K562 (cell line): ENCODE measurements at regions not wholly inside any gene's neighbourhood (a gene's known extent, or its start where the extent isn't known, plus 50 kb on each side); places are given as distances from the start of the nearest gene placed in this dataset.

Experiments
- ATAC-seq: fragments of 200-7000 bp; cut with Tn5 transposase; 3 replicates; pipeline ENCODE4 v1.9.1; 2020; ENCODE audit warnings: moderate library complexity
- BruUV-seq: library from RNA; stranded (reverse); fragments of 400-500 nt; replicated peaks from 2 replicates; lab custom pipeline; 2021; lab: Mats Ljungman, UMichigan
- CTCF ChIA-PET: fragments of 300-600 bp; formaldehyde crosslinking; extraction: SDS; loops from one replicate; lab custom pipeline; 2021; ENCODE audit warnings: low intra/inter-chr PET ratio; lab: Yijun Ruan, JAX
- POLR2A ChIA-PET: fragments of 300-600, 350-650 bp; sonication (Branson Sonifier 250); formaldehyde crosslinking; extraction: SDS; loops from one replicate; lab custom pipeline; 2021; ENCODE audit warnings: antibody characterized with exemption, inconsistent platforms; lab: Yijun Ruan, JAX
- DNase-seq, 4 experiments: peaks; one replicate each; pipeline versions ENCODE4 v3.0.0 to v3.0.0-alpha.2; 2011 to 2018; ENCODE audit warnings: low spot score in 3 of 4, mixed read lengths in 3 of 4; ENCODE audit errors: extremely low read depth in 1 of 4
- FAIRE-seq: peaks from 2 replicates; lab custom pipeline; 2011; peaks lifted over from hg19 to GRCh38; lab: Jason Lieb, UNC
- H2AFZ ChIP-seq: 2 replicates; pipeline ENCODE4 v1.6.0; 2011; ENCODE audit warnings: low read depth, low read length, control low read depth, inconsistent platforms
- H3K27ac ChIP-seq: fragments of 200-600 bp; 3 replicates; pipeline ENCODE4 v1.8.0; 2011; ENCODE audit warnings: low read depth, mild to moderate bottlenecking, control low read depth, inconsistent platforms, low read length, moderate library complexity, mixed read lengths; ENCODE audit errors: extremely low read depth
- H3K27me3 ChIP-seq, 2 experiments: fragments of 300-600 bp in 1 of 2; 2 replicates in 1 of 2; 3 replicates in 1 of 2; pipeline versions ENCODE4 v1.6.0 to v1.8.0; 2011; ENCODE audit warnings: inconsistent platforms in 2 of 2, low read length in 2 of 2, mild to moderate bottlenecking in 1 of 2, mixed read lengths in 1 of 2, moderate library complexity in 1 of 2; ENCODE audit not compliant: control insufficient read depth in 2 of 2, insufficient read depth in 2 of 2
- H3K36me3 ChIP-seq: fragments of 300-600 bp; 3 replicates; pipeline ENCODE4 v1.8.0; 2011; ENCODE audit warnings: mild to moderate bottlenecking, low read length, inconsistent platforms; ENCODE audit not compliant: control insufficient read depth, insufficient read depth
- H3K4me1 ChIP-seq, 2 experiments: fragments of 200-600 bp in 1 of 2; replicated peaks in 1 of 2; 2 replicates in 1 of 2; 3 replicates in 1 of 2; pipeline versions ENCODE4 v1.5.1 to v1.8.0; 2011; ENCODE audit warnings: inconsistent platforms in 2 of 2, low read length in 2 of 2, mild to moderate bottlenecking in 1 of 2, mixed read lengths in 1 of 2, moderate library complexity in 1 of 2; ENCODE audit not compliant: control insufficient read depth in 2 of 2, insufficient read depth in 2 of 2
- H3K4me2 ChIP-seq: 2 replicates; pipeline ENCODE4 v1.6.1; 2011; ENCODE audit warnings: low read length, control low read depth, inconsistent platforms, mixed read lengths; ENCODE audit not compliant: insufficient read depth
- H3K4me3 ChIP-seq: fragments of 200-600 bp; sonication (generic), shearing (Covaris generic); 2 replicates; pipeline ENCODE4 v1.5.1; 2016; ENCODE audit warnings: control low read depth, inconsistent platforms
- H3K79me2 ChIP-seq: fragments of 200-600 bp; 3 replicates; pipeline ENCODE4 v1.8.0; 2011; ENCODE audit warnings: low read length, inconsistent platforms; ENCODE audit not compliant: control insufficient read depth, insufficient read depth
- H3K9ac ChIP-seq, 2 experiments: 2 replicates each; pipeline versions ENCODE4 v1.6.0 to v1.6.1; 2011; ENCODE audit warnings: low read depth in 2 of 2, low read length in 2 of 2, control low read depth in 1 of 2, inconsistent platforms in 1 of 2, mild to moderate bottlenecking in 1 of 2, mixed read lengths in 1 of 2; ENCODE audit not compliant: insufficient read depth in 1 of 2
- H3K9me1 ChIP-seq: one replicate; pipeline ENCODE4 v1.6.0; 2011; ENCODE audit warnings: inconsistent platforms, mild to moderate bottlenecking, low read length, moderate library complexity; ENCODE audit not compliant: control insufficient read depth, insufficient read depth
- H3K9me3 ChIP-seq: replicated peaks from 2 replicates; pipeline ENCODE4 v1.5.1; 2011; ENCODE audit warnings: low read depth, low read length, inconsistent platforms; ENCODE audit not compliant: control insufficient read depth, insufficient read depth
- H4K20me1 ChIP-seq: replicated peaks from 2 replicates; pipeline ENCODE4 v1.6.1; 2011; ENCODE audit warnings: low read length, inconsistent platforms, mixed read lengths; ENCODE audit not compliant: control insufficient read depth, insufficient read depth
- CTBP1 ChIP-seq: fragments of 450-650 bp; IDR thresholded peaks from 2 replicates; pipeline ENCODE4 v1.6.1; 2016; ENCODE audit warnings: borderline replicate concordance
- E4F1 ChIP-seq: fragments of 250-450 bp; sonication (Bioruptor Pico); IDR thresholded peaks from 2 replicates; pipeline ENCODE4 v1.5.0; 2021; ENCODE audit warnings: mild to moderate bottlenecking, borderline replicate concordance
- GABPB1 ChIP-seq: sonication (generic); formaldehyde crosslinking; IDR thresholded peaks from 2 replicates; pipeline ENCODE4 v1.8.0; 2022; ENCODE audit warnings: mild to moderate bottlenecking, missing genetic modification reagents
- GATAD2A ChIP-seq: fragments of 450-650 bp; IDR thresholded peaks from 2 replicates; pipeline ENCODE4 v1.6.1; 2017
- NFE2 ChIP-seq: IDR thresholded peaks from 2 replicates; pipeline ENCODE4 v1.6.1; 2014; ENCODE audit warnings: antibody characterized with exemption, low read depth
- NFXL1 ChIP-seq: fragments of 450-650 bp; formaldehyde crosslinking; IDR thresholded peaks from 2 replicates; pipeline ENCODE4 v1.4.0; 2021; ENCODE audit warnings: mild to moderate bottlenecking
- POLR2A ChIP-seq: fragments of 450-650 bp; conservative IDR thresholded peaks from 2 replicates; pipeline ENCODE4 v1.6.1; 2016
- RBBP5 ChIP-seq: fragments of 200-600 bp; sonication (generic); IDR thresholded peaks from 2 replicates; pipeline ENCODE4 v1.6.1; 2012; ENCODE audit warnings: borderline replicate concordance, mild to moderate bottlenecking, low read length, control low read depth, inconsistent platforms; ENCODE audit not compliant: insufficient read depth, poor library complexity, severe bottlenecking
- SMAD4 ChIP-seq: fragments of 250-450 bp; sonication (Bioruptor Pico); conservative IDR thresholded peaks from 2 replicates; pipeline ENCODE4 v1.8.0; 2021; ENCODE audit warnings: inconsistent platforms, mild to moderate bottlenecking, moderate library complexity
- SRSF1 ChIP-seq: fragments of 200-400 bp; formaldehyde crosslinking; IDR thresholded peaks from 2 replicates; pipeline ENCODE4 v1.6.1; 2017; ENCODE audit warnings: mild to moderate bottlenecking, low read depth, low read length, moderate library complexity
- TGIF2 ChIP-seq: sonication (generic); formaldehyde crosslinking; IDR thresholded peaks from 2 replicates; pipeline ENCODE4 v1.8.1; 2022; ENCODE audit warnings: mild to moderate bottlenecking, missing genetic modification reagents, moderate library complexity
- THRAP3 ChIP-seq: fragments of 450-650 bp; IDR thresholded peaks from 2 replicates; pipeline ENCODE4 v1.6.1; 2016; ENCODE audit warnings: mild to moderate bottlenecking, inconsistent platforms, borderline replicate concordance
- VEZF1 ChIP-seq: fragments of 200-800 bp; sonication (Bioruptor generic); IDR thresholded peaks from 2 replicates; pipeline ENCODE4 v1.6.1; 2017; ENCODE audit warnings: missing genetic modification characterization, missing compliant biosample characterization
- ZMIZ1 ChIP-seq, 2 experiments: fragments of 150-350 bp in 1 of 2; IDR thresholded peaks; 2 replicates each; pipeline ENCODE4 v1.6.1; 2012 to 2016; ENCODE audit warnings: low read depth in 2 of 2, low read length in 2 of 2, mild to moderate bottlenecking in 1 of 2, moderate library complexity in 1 of 2
- ZNF436 ChIP-seq: fragments of 250-450, 450-650 bp; sonication (Bioruptor Pico); formaldehyde crosslinking; IDR thresholded peaks from 2 replicates; pipeline ENCODE4 v1.7.0; 2020; ENCODE audit warnings: mild to moderate bottlenecking
- ZNF583 ChIP-seq: fragments of 250-450 bp; sonication (Bioruptor Pico); IDR thresholded peaks from 2 replicates; pipeline ENCODE4 v1.4.0; 2020
- ZNF76 ChIP-seq: fragments of 250-450 bp; sonication (Bioruptor Pico); IDR thresholded peaks from 2 replicates; pipeline ENCODE4 v1.4.0; 2020; ENCODE audit warnings: mild to moderate bottlenecking, moderate library complexity, borderline replicate concordance
- ZNF830 ChIP-seq: fragments of 250-450 bp; sonication (Bioruptor Pico); IDR thresholded peaks from 2 replicates; pipeline ENCODE4 v1.5.0; 2021; ENCODE audit warnings: mild to moderate bottlenecking
- WGBS: fragments of 100-300 bp; shearing (Covaris generic); methylation state at CpG from one replicate; pipeline ENCODE4 v1.1.6; 2016; ENCODE audit warnings: low coverage, mixed read lengths; ENCODE audit not compliant: insufficient coverage; ENCODE audit errors: missing lambda C conversion rate; 5-methylcytosine and 5-hydroxymethylcytosine counted together
- in situ Hi-C: fragments of 300-500 bp; cut with MboI; formaldehyde crosslinking; loops from 4 replicates; pipeline ENCODE4 v1.15.0; 2018; ENCODE audit warnings: inconsistent platforms, mixed read lengths
- intact Hi-C: fragments of 100-400 bp; cut with micrococcal nuclease; formaldehyde crosslinking; loops from 2 replicates; pipeline ENCODE4 v1.14.2; 2022

- FAIRE-seq (no peak), DNase-seq (no peak), ATAC-seq (no peak)
- no peaks in the 10 kb centered on the region; the same call in 1 of the 2 replicates for H3K9me3 ChIP-seq
- CTCF ChIA-PET, result no interaction called here
- 4% methylated on average over 5 of the region's 5 CpGs for WGBS
- intact Hi-C loops, result no loop called here
- no peaks in the 10 kb centered on the region for H3K36me3 ChIP-seq
- no peak overlapping the region for H3K27ac ChIP-seq
- H3K4me2 ChIP-seq, result no peak overlapping the region
- H3K79me2 ChIP-seq, result no peaks in the 10 kb centered on the region
- no peaks in the 10 kb centered on the region for H4K20me1 ChIP-seq
- H3K9me1 ChIP-seq, result no peaks in the 10 kb centered on the region
- in situ Hi-C loops, result no loop called here
- POLR2A ChIA-PET, result no interaction called here
- no peaks in the 10 kb centered on the region for H3K27me3 ChIP-seq
- H2AFZ ChIP-seq, result no peak overlapping the region
- H3K4me1 ChIP-seq, result no peaks in the 10 kb centered on the region
- H3K9ac ChIP-seq, result no peak overlapping the region
- no peak overlapping the region for H3K4me3 ChIP-seq
- no TSS peak for BruUV-seq
- no peak for TF ChIP-seq E4F1 (CRISPR knock-in tag)
- no peak for TF ChIP-seq SRSF1
- no peak for TF ChIP-seq ZNF76
- no peak for TF ChIP-seq POLR2A
- no peak for TF ChIP-seq ZNF830
- no peak for TF ChIP-seq GATAD2A
- no peak for TF ChIP-seq NFXL1 (CRISPR knock-in tag)
- no peak for TF ChIP-seq VEZF1 (CRISPR knock-in tag)
- TF ChIP-seq THRAP3, result no peak
- no peak for TF ChIP-seq NFE2
- no peak for TF ChIP-seq TGIF2 (CRISPR knock-in tag)
- TF ChIP-seq RBBP5, result no peak
- TF ChIP-seq ZMIZ1 (IDR thresholded peaks at IDR 0.05; ENCODE audit: low read depth in 2 of 2, low read length in 2 of 2), result no peak
- no peak for TF ChIP-seq SMAD4
- TF ChIP-seq GABPB1 (CRISPR knock-in tag), result no peak
- TF ChIP-seq CTBP1, result no peak
- no peak for TF ChIP-seq ZNF583 (CRISPR knock-in tag)
- TF ChIP-seq ZNF436, result no peak
These were observed 160.5 kb downstream of the SEMA6D start for GRCh38 chr15:47877836-47878235.
